Erythroblast (primary cell): ENCODE measurements at regions not wholly inside any gene's neighbourhood (a gene's known extent, or its start where the extent isn't known, plus 50 kb on each side); places are given as distances from the start of the nearest gene placed in this dataset.

Source experiments
- GATA1 ChIP-seq: IDR thresholded peaks from 2 replicates; pipeline ENCODE4 v1.6.1; 2011; ENCODE audit warnings: low read depth, mild to moderate bottlenecking, control low read depth, low read length, moderate library complexity
- POLR2A ChIP-seq: IDR thresholded peaks from 2 replicates; pipeline ENCODE4 v1.6.1; 2011; ENCODE audit warnings: mild to moderate bottlenecking, low read length

GRCh38 chr15:31831596-31831995 lies 198.7 kb upstream of the CHRNA7 start:
- TF ChIP-seq POLR2A (no peak), GATA1 (no peak)
